ENCODE measurements at regions not wholly inside any gene's neighbourhood (a gene's known extent, or its start where the extent isn't known, plus 50 kb on each side); places are given as distances from the start of the nearest gene placed in this dataset.

- TF ChIP-seq, protein P1, sequence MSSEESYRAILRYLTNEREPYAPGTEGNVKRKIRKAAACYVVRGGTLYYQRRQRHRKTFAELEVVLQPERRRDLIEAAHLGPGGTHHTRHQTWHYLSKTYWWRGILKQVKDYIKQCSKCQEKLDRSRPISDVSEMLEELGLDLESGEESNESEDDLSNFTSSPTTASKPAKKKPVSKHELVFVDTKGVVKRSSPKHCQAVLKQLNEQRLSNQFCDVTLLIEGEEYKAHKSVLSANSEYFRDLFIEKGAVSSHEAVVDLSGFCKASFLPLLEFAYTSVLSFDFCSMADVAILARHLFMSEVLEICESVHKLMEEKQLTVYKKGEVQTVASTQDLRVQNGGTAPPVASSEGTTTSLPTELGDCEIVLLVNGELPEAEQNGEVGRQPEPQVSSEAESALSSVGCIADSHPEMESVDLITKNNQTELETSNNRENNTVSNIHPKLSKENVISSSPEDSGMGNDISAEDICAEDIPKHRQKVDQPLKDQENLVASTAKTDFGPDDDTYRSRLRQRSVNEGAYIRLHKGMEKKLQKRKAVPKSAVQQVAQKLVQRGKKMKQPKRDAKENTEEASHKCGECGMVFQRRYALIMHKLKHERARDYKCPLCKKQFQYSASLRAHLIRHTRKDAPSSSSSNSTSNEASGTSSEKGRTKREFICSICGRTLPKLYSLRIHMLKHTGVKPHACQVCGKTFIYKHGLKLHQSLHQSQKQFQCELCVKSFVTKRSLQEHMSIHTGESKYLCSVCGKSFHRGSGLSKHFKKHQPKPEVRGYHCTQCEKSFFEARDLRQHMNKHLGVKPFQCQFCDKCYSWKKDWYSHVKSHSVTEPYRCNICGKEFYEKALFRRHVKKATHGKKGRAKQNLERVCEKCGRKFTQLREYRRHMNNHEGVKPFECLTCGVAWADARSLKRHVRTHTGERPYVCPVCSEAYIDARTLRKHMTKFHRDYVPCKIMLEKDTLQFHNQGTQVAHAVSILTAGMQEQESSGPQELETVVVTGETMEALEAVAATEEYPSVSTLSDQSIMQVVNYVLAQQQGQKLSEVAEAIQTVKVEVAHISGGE (CRISPR knock-in tag; IDR thresholded peaks at IDR 0.05) = no peak
- TF ChIP-seq FOXK2 (IDR thresholded peaks at IDR 0.05) = no peak
- no peak for TF ChIP-seq IKZF1 (conservative IDR thresholded peaks at IDR 0.05)
- TF ChIP-seq, protein P2, sequence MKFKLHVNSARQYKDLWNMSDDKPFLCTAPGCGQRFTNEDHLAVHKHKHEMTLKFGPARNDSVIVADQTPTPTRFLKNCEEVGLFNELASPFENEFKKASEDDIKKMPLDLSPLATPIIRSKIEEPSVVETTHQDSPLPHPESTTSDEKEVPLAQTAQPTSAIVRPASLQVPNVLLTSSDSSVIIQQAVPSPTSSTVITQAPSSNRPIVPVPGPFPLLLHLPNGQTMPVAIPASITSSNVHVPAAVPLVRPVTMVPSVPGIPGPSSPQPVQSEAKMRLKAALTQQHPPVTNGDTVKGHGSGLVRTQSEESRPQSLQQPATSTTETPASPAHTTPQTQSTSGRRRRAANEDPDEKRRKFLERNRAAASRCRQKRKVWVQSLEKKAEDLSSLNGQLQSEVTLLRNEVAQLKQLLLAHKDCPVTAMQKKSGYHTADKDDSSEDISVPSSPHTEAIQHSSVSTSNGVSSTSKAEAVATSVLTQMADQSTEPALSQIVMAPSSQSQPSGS (IDR thresholded peaks at IDR 0.05; ENCODE audit: low read length) = no peak
- no peak for TF ChIP-seq GABPA (IDR thresholded peaks at IDR 0.05; ENCODE audit: low read depth)
Observed at GRCh38 chr5:125560476-125561225, 814.2 kb upstream of the ZNF608 start (continued).

- no peak overlapping the region for H3K27ac ChIP-seq (ENCODE audit: control insufficient read depth, insufficient read depth)
Observed at GRCh38 chr5:125564317-125564975, 818.0 kb upstream of the ZNF608 start.

More at GRCh38 chr5:125564317-125564975, 818.0 kb upstream of the ZNF608 start:
- Histone ChIP-seq H3K36me3 (ENCODE audit: control insufficient read depth in 2 of 2, insufficient read depth in 2 of 2, low read length in 1 of 2) (no peaks in the 10 kb centered on the region), H3K4me1 (ENCODE audit: control insufficient read depth, insufficient read depth, low read length) (no peaks in the 10 kb centered on the region), H3K79me2 (ENCODE audit: control insufficient read depth, insufficient read depth, low read length) (no peaks in the 10 kb centered on the region), H3K9me3 (replicated peaks; ENCODE audit: control insufficient read depth, insufficient read depth, low read length) (no peaks in the 10 kb centered on the region), H3K9ac (ENCODE audit: control insufficient read depth, insufficient read depth, low read length) (no peak overlapping the region), H3K4me2 (ENCODE audit: control insufficient read depth, insufficient read depth) (no peak overlapping the region), H2AFZ (ENCODE audit: control insufficient read depth, low read depth, low read length) (no peak overlapping the region), H4K20me1 (ENCODE audit: control insufficient read depth, insufficient read depth) (no peaks in the 10 kb centered on the region), H3K4me3 (no peak overlapping the region), H3K27me3 (replicated peaks in 1 of 2; ENCODE audit: control insufficient read depth in 2 of 2, insufficient read depth in 2 of 2, low read length in 1 of 2) (no peaks in the 10 kb centered on the region)
- POLR2A ChIA-PET = no interaction called here
- SMC1A ChIA-PET (ENCODE audit: uncharacterized antibody, unreplicated experiment) = no interaction called here
- BruUV-seq (replicated peaks) = no TSS peak
- RAD21 ChIA-PET (ENCODE audit: unreplicated experiment) = no interaction called here
- WGBS (ENCODE audit: insufficient coverage, insufficient replicate concordance, low lambda C conversion rate, missing lambda C conversion rate) = 57% methylated on average over 5 of the region's 5 CpGs
- TF ChIP-seq KAT2A (conservative IDR thresholded peaks at IDR 0.05; ENCODE audit: control insufficient read depth, low read depth, low read length) (no peak), EGR1 (IDR thresholded peaks at IDR 0.05; ENCODE audit: borderline replicate concordance in 1 of 2, low read depth in 2 of 2, low read length in 2 of 2) (no peak), HDAC2 (IDR thresholded peaks at IDR 0.05) (no peak), ZZZ3 (IDR thresholded peaks at IDR 0.05; ENCODE audit: control insufficient read depth, insufficient read length, low read depth) (no peak), FOXK2 (IDR thresholded peaks at IDR 0.05) (no peak), TCF3 (IDR thresholded peaks at IDR 0.05; ENCODE audit: borderline replicate concordance, insufficient read depth, low read depth, low read length) (no peak)
- ATAC-seq (no peak), FAIRE-seq (no peak), DNase-seq (ENCODE audit: low read depth, low spot score) (no peak)
- CTCF ChIA-PET = no interaction called here
- in situ Hi-C loops (cut with MboI) = no loop called here
- intact Hi-C loops (cut with micrococcal nuclease; ENCODE audit: unreplicated experiment) = no loop called here

All from GM12878 (cell line).